Renal pelvis (tissue), 1 donor: ENCODE measurements at regions not wholly inside any gene's neighbourhood (a gene's known extent, or its start where the extent isn't known, plus 50 kb on each side); places are given as distances from the start of the nearest gene placed in this dataset.
A peak's percentile ranks its signal among the peaks of the same experiment; 100 is the strongest.

Source experiments
- DNase-seq: peaks from one replicate; pipeline ENCODE4 v3.0.0-alpha.2; 2013

GRCh38 chr1:230515451-230516145 is 89.5 kb upstream of the PGBD5 start:
- DNase-seq: no peak

- no peak for DNase-seq
These were observed 84.4 kb upstream of the PGBD5 start for GRCh38 chr1:230510496-230510895.

- no peak for DNase-seq
These were observed 83.3 kb upstream of the PGBD5 start for GRCh38 chr1:230509281-230509977.

- DNase-seq: peak; percentile 44
These were observed 81.7 kb upstream of the PGBD5 start for GRCh38 chr1:230507666-230508402.

GRCh38 chr1:230507236-230507635 is 81.1 kb upstream of the PGBD5 start:
- no peak for DNase-seq

GRCh38 chr1:230506451-230506850 is 80.3 kb upstream of the PGBD5 start:
- DNase-seq: no peak

GRCh38 chr1:230504310-230504709 is 78.2 kb upstream of the PGBD5 start:
- no peak for DNase-seq

GRCh38 chr1:230503726-230504125 is 77.6 kb upstream of the PGBD5 start:
- DNase-seq: no peak

- no peak for DNase-seq
These were observed 76.9 kb upstream of the PGBD5 start for GRCh38 chr1:230502996-230503395.

- no peak for DNase-seq
These were observed 76.2 kb upstream of the PGBD5 start for GRCh38 chr1:230502306-230502705.

GRCh38 chr1:230501849-230502248 is 75.7 kb upstream of the PGBD5 start:
- DNase-seq: peak; percentile 48

- DNase-seq: no peak
These were observed 75.1 kb upstream of the PGBD5 start for GRCh38 chr1:230501242-230501641.

- DNase-seq: no peak
These were observed 73.9 kb upstream of the PGBD5 start for GRCh38 chr1:230500063-230500462.

GRCh38 chr1:230499496-230499895 is 73.4 kb upstream of the PGBD5 start:
- DNase-seq: no peak

- no peak for DNase-seq
These were observed 72.6 kb upstream of the PGBD5 start for GRCh38 chr1:230498704-230499103.

- no peak for DNase-seq
These were observed 70.3 kb upstream of the PGBD5 start for GRCh38 chr1:230496451-230496850.

GRCh38 chr1:230495891-230496385 is 69.8 kb upstream of the PGBD5 start:
- no peak for DNase-seq

- peak; percentile 60 for DNase-seq
These were observed 68.9 kb upstream of the PGBD5 start for GRCh38 chr1:230495076-230495475.

- DNase-seq: no peak
These were observed 68.4 kb upstream of the PGBD5 start for GRCh38 chr1:230494514-230494913.

- no peak for DNase-seq
These were observed 67.9 kb upstream of the PGBD5 start for GRCh38 chr1:230494026-230494425.

- DNase-seq: no peak
These were observed 67.1 kb upstream of the PGBD5 start for GRCh38 chr1:230493264-230493663.

- DNase-seq: no peak
These were observed 64.3 kb upstream of the PGBD5 start for GRCh38 chr1:230490436-230490835.
